AG04450 (cell line): ENCODE measurements at regions not wholly inside any gene's neighbourhood (a gene's known extent, or its start where the extent isn't known, plus 50 kb on each side); places are given as distances from the start of the nearest gene placed in this dataset.

ENCODE experiments used
- CTCF ChIA-PET: fragments of 300-600, 350-600 bp; formaldehyde crosslinking; extraction: SDS; loops from one replicate; lab custom pipeline; 2022; ENCODE audit warnings: antibody characterized with exemption, inconsistent platforms; lab: Charles Lee
- POLR2A ChIA-PET: fragments of 350-600 bp; formaldehyde crosslinking; extraction: SDS; loops from one replicate; lab custom pipeline; 2021; ENCODE audit warnings: antibody characterized with exemption, inconsistent platforms; lab: Yijun Ruan, JAX
- DNase-seq: peaks from one replicate; pipeline ENCODE4 v3.0.0-alpha.2; 2011; ENCODE audit warnings: low read depth, low spot score
- H3K27ac ChIP-seq: one replicate; pipeline ENCODE4 v1.5.1; 2012; ENCODE audit warnings: low read depth, low read length, control low read depth
- H3K27me3 ChIP-seq: one replicate; pipeline ENCODE4 v1.6.0; 2012; ENCODE audit warnings: low read length; ENCODE audit not compliant: control insufficient read depth, insufficient read depth
- H3K4me3 ChIP-seq: 2 replicates; pipeline ENCODE4 v1.5.1; 2011; ENCODE audit warnings: mild to moderate bottlenecking, low read depth, low read length, control low read depth
- H3K9me3 ChIP-seq: 2 replicates; pipeline ENCODE4 v1.5.1; 2012; ENCODE audit warnings: low read length; ENCODE audit not compliant: control insufficient read depth, insufficient read depth
- TF ChIP-seq, protein P1 (sequence below): IDR thresholded peaks from 2 replicates; pipeline ENCODE4 v1.5.1; 2011; ENCODE audit warnings: low read depth, low read length, control low read depth, inconsistent platforms

DNA sequence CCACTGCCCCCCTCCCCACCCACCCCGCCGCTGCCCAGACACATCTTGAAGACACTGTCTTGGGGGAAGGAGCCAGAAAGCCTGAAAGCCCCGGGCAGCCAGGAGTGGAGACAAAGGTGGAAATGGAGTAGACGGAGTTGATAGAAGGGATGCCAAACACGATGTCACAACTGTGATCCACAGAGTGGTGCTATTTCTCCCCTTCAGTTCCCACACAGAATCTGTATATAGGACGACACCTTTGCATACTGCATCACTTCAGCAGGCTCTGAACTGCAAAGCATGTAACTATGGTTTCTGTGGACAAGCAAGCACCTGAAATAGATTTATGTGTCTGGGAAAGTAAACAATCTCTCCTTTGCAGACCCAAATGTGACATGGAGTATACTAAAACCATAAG lies 56.4 kb upstream of the F13A1 start:
- Histone ChIP-seq H3K27me3 (no peaks in the 10 kb centered on the region), H3K27ac (no peak overlapping the region), H3K9me3 (peaks cover 24% of the 10 kb centered on the region), H3K4me3 (no peak overlapping the region)
- TF ChIP-seq, protein P1, sequence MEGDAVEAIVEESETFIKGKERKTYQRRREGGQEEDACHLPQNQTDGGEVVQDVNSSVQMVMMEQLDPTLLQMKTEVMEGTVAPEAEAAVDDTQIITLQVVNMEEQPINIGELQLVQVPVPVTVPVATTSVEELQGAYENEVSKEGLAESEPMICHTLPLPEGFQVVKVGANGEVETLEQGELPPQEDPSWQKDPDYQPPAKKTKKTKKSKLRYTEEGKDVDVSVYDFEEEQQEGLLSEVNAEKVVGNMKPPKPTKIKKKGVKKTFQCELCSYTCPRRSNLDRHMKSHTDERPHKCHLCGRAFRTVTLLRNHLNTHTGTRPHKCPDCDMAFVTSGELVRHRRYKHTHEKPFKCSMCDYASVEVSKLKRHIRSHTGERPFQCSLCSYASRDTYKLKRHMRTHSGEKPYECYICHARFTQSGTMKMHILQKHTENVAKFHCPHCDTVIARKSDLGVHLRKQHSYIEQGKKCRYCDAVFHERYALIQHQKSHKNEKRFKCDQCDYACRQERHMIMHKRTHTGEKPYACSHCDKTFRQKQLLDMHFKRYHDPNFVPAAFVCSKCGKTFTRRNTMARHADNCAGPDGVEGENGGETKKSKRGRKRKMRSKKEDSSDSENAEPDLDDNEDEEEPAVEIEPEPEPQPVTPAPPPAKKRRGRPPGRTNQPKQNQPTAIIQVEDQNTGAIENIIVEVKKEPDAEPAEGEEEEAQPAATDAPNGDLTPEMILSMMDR, result no peak
- CTCF ChIA-PET, result no interaction called here
- POLR2A ChIA-PET, result no interaction called here
- DNase-seq, result no peak

DNA sequence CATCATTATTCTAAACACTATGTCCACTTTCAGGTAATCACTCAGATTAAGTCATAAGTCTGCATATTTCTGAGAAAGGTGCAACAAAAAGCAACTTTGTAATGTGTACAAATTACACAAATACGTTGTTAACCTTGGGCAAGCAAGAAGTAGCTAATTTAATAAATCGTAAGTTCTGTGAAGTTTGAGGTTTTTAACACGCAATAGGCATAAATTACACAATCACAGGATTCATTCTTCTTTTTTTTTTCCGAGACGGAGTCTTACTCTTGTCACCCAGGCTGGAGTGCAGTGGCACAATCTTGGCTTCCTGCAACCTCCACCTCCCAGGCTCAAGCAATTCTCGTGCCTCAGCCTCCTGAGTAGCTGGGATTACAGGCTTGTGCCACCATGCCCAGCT lies 57.2 kb upstream of the F13A1 start:
- H3K4me3 ChIP-seq, result no peak overlapping the region
- no peaks in the 10 kb centered on the region for H3K27me3 ChIP-seq
- POLR2A ChIA-PET, result no interaction called here
- peaks cover 30% of the 10 kb centered on the region for H3K9me3 ChIP-seq
- DNase-seq, result no peak
- CTCF ChIA-PET, result interaction anchor here (0.7 kb wide), 1 partner anchor 15 kb away, joined by 4 read pairs; no protein-coding TSS in a partner anchor
- H3K27ac ChIP-seq, result no peak overlapping the region
- TF ChIP-seq, protein P1, result no peak

DNA sequence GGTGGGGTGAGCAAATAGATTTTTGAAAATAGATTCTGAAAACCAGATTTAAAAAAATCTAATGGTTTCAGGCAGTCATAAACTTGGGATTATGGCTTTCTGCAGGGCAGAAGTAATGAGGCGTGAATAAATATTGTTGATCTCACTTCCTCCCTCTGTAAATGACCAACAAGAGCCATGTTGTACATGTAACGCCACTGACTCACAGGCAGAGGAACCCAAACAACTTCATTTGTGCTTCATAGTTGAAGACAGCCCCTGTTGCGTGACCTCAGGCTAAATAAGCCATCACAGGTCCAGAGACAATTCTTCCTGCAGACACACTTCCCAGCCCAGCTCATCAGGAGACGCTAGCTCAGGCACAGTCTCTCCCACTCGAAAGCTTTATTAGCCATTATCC lies 59.1 kb upstream of the F13A1 start:
- no peak for DNase-seq
- no peaks in the 10 kb centered on the region for H3K27me3 ChIP-seq
- POLR2A ChIA-PET, result no interaction called here
- TF ChIP-seq, protein P1, result no peak
- no peak overlapping the region for H3K4me3 ChIP-seq
- H3K9me3 ChIP-seq, result peaks cover 42% of the 10 kb centered on the region
- no peak overlapping the region for H3K27ac ChIP-seq
- CTCF ChIA-PET, result no interaction called here

- ChIA-PET CTCF (no interaction called here), POLR2A (no interaction called here)
- TF ChIP-seq, protein P1, result no peak
- peaks cover 30% of the 10 kb centered on the region for H3K9me3 ChIP-seq
- no peak overlapping the region for H3K4me3 ChIP-seq
- no peak overlapping the region for H3K27ac ChIP-seq
- H3K27me3 ChIP-seq, result no peaks in the 10 kb centered on the region
- DNase-seq, result no peak
Observed at GRCh38 chr6:6384520-6384919, 64.1 kb upstream of the F13A1 start.

- TF ChIP-seq, protein P1, result no peak
- ChIA-PET POLR2A (no interaction called here), CTCF (no interaction called here)
- Histone ChIP-seq H3K9me3 (peaks cover 29% of the 10 kb centered on the region), H3K27me3 (no peaks in the 10 kb centered on the region), H3K4me3 (no peak overlapping the region), H3K27ac (no peak overlapping the region)
- no peak for DNase-seq
Observed at GRCh38 chr6:6386010-6386409, 65.5 kb upstream of the F13A1 start.
